ENCODE measurements at regions not wholly inside any gene's neighbourhood (a gene's known extent, or its start where the extent isn't known, plus 50 kb on each side); places are given as distances from the start of the nearest gene placed in this dataset.
"Not testable (repeated sequence)": the region's sequence is repeated elsewhere in the genome, so short reads cannot be mapped to it uniquely, and the experiment has no call there.

GRCh38 chr20:1815502-1816085, 79.6 kb upstream of the SIRPA start:
- H3K9ac ChIP-seq (ENCODE audit: low read length), result no peak overlapping the region
- no peak overlapping the region for H3K4me3 ChIP-seq (ENCODE audit: low read length)
- H3K9me3 ChIP-seq (ENCODE audit: control insufficient read depth, low read depth, low read length), result no peaks in the 10 kb centered on the region
- H3K36me3 ChIP-seq (ENCODE audit: control insufficient read depth, low read depth, low read length), result no peaks in the 10 kb centered on the region
- H3K27ac ChIP-seq (ENCODE audit: low read length), result no peak overlapping the region
- peaks cover 40% of the 10 kb centered on the region for H3K4me1 ChIP-seq (ENCODE audit: control insufficient read depth, low read depth, low read length)
- no peaks in the 10 kb centered on the region for H3K27me3 ChIP-seq (ENCODE audit: control insufficient read depth, insufficient read depth, low read length)

DNA sequence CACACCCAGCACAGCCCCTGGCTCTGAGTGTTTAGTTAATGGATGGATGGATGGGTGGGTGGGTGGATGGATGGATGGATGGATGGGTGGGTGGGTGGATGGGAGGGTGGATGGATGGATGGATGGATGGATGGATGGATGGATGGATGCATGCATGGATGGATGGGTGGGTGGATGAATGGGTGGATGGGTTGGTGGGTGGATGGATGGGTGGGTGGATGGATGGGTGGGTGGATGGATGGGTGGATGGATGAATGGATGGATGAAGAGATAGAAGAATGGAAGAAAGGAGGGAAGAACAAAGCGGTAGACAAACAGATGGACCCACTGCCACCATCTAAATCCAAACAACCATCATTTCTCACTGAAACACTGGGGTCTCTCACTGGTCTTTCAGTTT, 80.3 kb upstream of the SIRPA start:
- H3K4me3 ChIP-seq (ENCODE audit: low read length); H3K36me3 ChIP-seq (ENCODE audit: control insufficient read depth, low read depth, low read length); H3K27ac ChIP-seq (ENCODE audit: low read length); H3K27me3 ChIP-seq (ENCODE audit: control insufficient read depth, insufficient read depth, low read length); H3K9me3 ChIP-seq (ENCODE audit: control insufficient read depth, low read depth, low read length); H3K9ac ChIP-seq (ENCODE audit: low read length): not testable (repeated sequence)
- H3K4me1 ChIP-seq (ENCODE audit: control insufficient read depth, low read depth, low read length), result peaks cover 41% of the 10 kb centered on the region

GRCh38 chr20:1813674-1814635, 81.3 kb upstream of the SIRPA start:
- Histone ChIP-seq H3K9ac (ENCODE audit: low read length) (no peak overlapping the region), H3K4me3 (ENCODE audit: low read length) (no peak overlapping the region), H3K27me3 (ENCODE audit: control insufficient read depth, insufficient read depth, low read length) (peaks cover 5% of the 10 kb centered on the region), H3K9me3 (ENCODE audit: control insufficient read depth, low read depth, low read length) (no peaks in the 10 kb centered on the region), H3K4me1 (ENCODE audit: control insufficient read depth, low read depth, low read length) (peaks cover 36% of the 10 kb centered on the region), H3K27ac (ENCODE audit: low read length) (no peak overlapping the region), H3K36me3 (ENCODE audit: control insufficient read depth, low read depth, low read length) (no peaks in the 10 kb centered on the region)

DNA sequence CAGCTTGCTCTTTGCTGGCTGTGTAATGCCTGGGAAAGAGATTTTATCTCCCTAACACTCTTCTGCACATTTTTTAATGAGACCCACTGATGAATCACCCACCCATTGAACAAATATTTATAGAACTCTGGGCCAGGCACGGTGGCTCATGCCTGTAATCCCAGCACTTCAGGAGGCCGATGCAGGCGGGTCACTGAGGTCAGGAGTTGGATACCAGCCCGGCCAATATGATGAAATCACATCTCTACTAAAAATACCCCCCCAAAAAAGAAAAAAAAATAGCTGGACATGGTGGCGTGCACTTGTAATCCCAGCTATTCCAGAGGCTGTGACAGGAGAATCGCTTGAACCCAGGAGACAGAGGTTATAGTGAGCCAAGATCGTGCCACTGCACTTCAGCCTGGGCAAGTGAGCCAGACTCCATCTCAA, 82.1 kb upstream of the SIRPA start:
- Histone ChIP-seq H3K27me3 (ENCODE audit: control insufficient read depth, insufficient read depth, low read length) (peaks cover 9% of the 10 kb centered on the region), H3K36me3 (ENCODE audit: control insufficient read depth, low read depth, low read length) (no peaks in the 10 kb centered on the region), H3K9me3 (ENCODE audit: control insufficient read depth, low read depth, low read length) (no peaks in the 10 kb centered on the region), H3K4me3 (ENCODE audit: low read length) (no peak overlapping the region), H3K4me1 (ENCODE audit: control insufficient read depth, low read depth, low read length) (peaks cover 35% of the 10 kb centered on the region), H3K27ac (ENCODE audit: low read length) (no peak overlapping the region), H3K9ac (ENCODE audit: low read length) (no peak overlapping the region)

DNA sequence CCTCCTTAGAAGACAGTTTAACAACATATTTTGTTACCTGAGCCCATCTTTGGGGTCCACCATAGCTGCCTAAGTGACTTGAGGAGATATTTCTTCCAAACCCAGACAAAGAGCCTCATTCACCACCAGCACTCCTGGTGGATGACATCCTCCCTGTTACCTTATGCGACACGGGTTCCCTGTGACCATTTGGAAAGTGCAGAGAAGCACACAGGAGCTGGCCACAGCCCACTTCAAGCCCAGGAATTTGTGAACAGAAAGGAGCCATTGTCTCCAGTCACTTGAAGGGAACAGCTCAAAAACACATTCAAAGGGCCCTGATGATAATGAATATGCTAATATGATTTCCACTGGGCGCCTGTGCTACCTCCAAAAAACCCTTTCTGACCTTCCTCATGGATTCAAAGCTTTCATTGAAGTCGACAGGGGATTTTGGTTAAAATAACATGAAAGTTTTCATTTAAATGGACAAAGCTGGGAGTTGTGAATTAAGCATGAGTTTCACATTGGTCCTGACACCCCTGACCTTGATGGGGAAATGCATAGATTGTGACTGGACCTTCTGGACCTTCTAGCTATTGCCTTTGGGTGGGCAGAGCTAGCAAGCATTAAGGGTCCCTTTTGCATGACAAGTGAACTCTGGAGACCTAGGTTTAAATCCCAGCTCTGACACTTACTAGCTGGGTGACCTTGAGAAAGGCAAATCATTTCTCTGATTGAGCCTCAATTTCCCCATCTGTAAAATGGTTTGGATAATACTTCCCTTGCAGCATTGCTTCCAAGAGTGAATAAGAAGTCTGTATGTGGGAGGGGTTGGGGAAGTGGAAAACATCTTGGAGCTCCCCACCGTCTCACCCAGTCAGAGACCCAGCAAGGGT, 83.3 kb upstream of the SIRPA start:
- Histone ChIP-seq H3K27me3 (ENCODE audit: control insufficient read depth, insufficient read depth, low read length) (peaks cover 9% of the 10 kb centered on the region), H3K27ac (ENCODE audit: low read length) (no peak overlapping the region), H3K36me3 (ENCODE audit: control insufficient read depth, low read depth, low read length) (no peaks in the 10 kb centered on the region), H3K9ac (ENCODE audit: low read length) (no peak overlapping the region), H3K9me3 (ENCODE audit: control insufficient read depth, low read depth, low read length) (no peaks in the 10 kb centered on the region), H3K4me3 (ENCODE audit: low read length) (peak overlapping the region; percentile 9), H3K4me1 (ENCODE audit: control insufficient read depth, low read depth, low read length) (peaks cover 35% of the 10 kb centered on the region)

DNA sequence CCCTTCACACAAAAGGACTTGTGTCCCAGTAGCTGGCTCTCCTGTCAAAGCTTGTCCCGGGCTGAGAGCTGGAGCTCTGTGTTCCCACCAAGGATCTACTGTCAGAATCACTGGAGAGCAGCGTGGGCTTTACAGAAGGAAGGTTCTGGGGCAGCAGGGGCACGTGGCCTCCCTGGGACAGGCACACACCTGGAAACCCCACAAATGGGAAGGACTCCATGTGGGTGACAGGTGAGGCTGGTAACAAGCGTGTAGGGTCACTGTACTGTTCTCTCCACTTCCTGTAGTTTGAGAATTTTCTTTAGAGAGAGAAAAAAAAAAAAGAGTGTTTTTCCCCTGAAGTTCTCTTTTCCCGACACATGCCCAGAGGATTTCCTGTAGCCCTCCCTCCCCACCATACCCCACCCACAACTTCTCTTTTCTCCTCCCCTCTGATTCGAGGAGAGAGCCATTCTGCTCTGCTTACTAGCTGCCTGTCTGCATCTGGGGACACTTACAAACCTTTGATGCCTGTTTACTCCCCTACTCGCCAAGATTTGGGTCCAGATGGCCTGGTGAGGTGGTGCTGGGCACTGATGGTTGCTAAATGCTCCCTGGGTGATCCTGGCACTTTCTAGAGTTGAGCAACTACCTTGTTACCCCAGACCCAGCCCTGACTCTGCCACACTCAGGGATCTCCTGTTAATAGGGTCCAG, 84.1 kb upstream of the SIRPA start:
- Histone ChIP-seq H3K9me3 (ENCODE audit: control insufficient read depth, low read depth, low read length) (no peaks in the 10 kb centered on the region), H3K36me3 (ENCODE audit: control insufficient read depth, low read depth, low read length) (no peaks in the 10 kb centered on the region), H3K4me1 (ENCODE audit: control insufficient read depth, low read depth, low read length) (peaks cover 28% of the 10 kb centered on the region), H3K27ac (ENCODE audit: low read length) (no peak overlapping the region), H3K27me3 (ENCODE audit: control insufficient read depth, insufficient read depth, low read length) (peaks cover 14% of the 10 kb centered on the region), H3K4me3 (ENCODE audit: low read length) (peak overlapping the region; percentile 9), H3K9ac (ENCODE audit: low read length) (no peak overlapping the region)

GRCh38 chr20:1810572-1810925, 84.7 kb upstream of the SIRPA start:
- H3K9me3 ChIP-seq (ENCODE audit: control insufficient read depth, low read depth, low read length), result no peaks in the 10 kb centered on the region
- H3K4me1 ChIP-seq (ENCODE audit: control insufficient read depth, low read depth, low read length), result peaks cover 28% of the 10 kb centered on the region
- no peak overlapping the region for H3K27ac ChIP-seq (ENCODE audit: low read length)
- H3K27me3 ChIP-seq (ENCODE audit: control insufficient read depth, insufficient read depth, low read length), result peaks cover 16% of the 10 kb centered on the region
- H3K9ac ChIP-seq (ENCODE audit: low read length), result no peak overlapping the region
- no peaks in the 10 kb centered on the region for H3K36me3 ChIP-seq (ENCODE audit: control insufficient read depth, low read depth, low read length)
- no peak overlapping the region for H3K4me3 ChIP-seq (ENCODE audit: low read length)

DNA sequence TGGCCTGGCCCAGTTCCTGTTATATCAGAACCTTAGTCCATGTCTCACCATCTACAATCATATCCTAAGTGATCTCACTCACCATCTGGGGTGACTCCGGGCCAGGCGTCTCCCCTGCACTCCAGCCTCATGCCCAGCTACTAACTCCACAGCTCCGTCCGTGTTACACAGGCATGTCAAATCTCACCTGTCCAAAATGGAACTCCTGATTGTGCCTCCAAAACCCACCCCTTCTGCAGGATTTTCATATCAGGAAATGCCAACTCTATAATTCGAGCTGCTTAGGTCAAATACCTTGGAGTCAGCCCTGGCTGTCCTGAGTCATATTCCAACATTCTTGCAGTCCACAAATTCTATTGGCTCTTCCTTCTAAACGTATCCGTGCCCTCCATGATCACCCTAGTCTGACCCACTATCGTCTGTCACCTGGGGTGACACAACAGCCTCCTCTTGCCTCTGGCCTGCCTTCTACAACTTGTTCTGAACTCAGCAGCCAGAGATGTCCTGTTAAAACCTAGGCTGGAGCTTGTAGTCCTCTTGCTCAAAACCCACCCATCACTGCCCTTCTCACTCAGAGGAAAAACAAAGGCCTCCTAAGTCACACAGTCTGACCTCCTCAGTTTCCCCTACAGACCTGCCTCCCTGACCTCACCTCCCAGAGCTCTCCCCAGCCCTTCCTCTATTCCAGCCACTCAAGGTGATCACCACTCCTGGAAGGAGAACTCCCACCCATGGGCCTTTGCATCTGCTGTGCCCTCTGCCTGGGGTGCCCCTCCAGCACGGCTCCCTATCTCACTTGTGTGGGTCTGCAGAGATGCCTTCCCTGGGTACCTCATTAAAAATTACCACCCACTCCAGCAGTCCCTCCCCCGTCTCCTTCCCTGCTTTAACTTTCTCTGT, 85.3 kb upstream of the SIRPA start:
- Histone ChIP-seq H3K27me3 (ENCODE audit: control insufficient read depth, insufficient read depth, low read length) (peaks cover 18% of the 10 kb centered on the region), H3K4me1 (ENCODE audit: control insufficient read depth, low read depth, low read length) (peaks cover 28% of the 10 kb centered on the region), H3K4me3 (ENCODE audit: low read length) (no peak overlapping the region), H3K36me3 (ENCODE audit: control insufficient read depth, low read depth, low read length) (no peaks in the 10 kb centered on the region), H3K9me3 (ENCODE audit: control insufficient read depth, low read depth, low read length) (no peaks in the 10 kb centered on the region), H3K9ac (ENCODE audit: low read length) (no peak overlapping the region), H3K27ac (ENCODE audit: low read length) (no peak overlapping the region)

GRCh38 chr20:1809131-1809572, 86.1 kb upstream of the SIRPA start:
- H3K4me1 ChIP-seq (ENCODE audit: control insufficient read depth, low read depth, low read length), result peaks cover 30% of the 10 kb centered on the region
- H3K4me3 ChIP-seq (ENCODE audit: low read length), result no peak overlapping the region
- no peaks in the 10 kb centered on the region for H3K9me3 ChIP-seq (ENCODE audit: control insufficient read depth, low read depth, low read length)
- no peak overlapping the region for H3K9ac ChIP-seq (ENCODE audit: low read length)
- no peaks in the 10 kb centered on the region for H3K36me3 ChIP-seq (ENCODE audit: control insufficient read depth, low read depth, low read length)
- H3K27ac ChIP-seq (ENCODE audit: low read length), result no peak overlapping the region
- H3K27me3 ChIP-seq (ENCODE audit: control insufficient read depth, insufficient read depth, low read length), result peaks cover 26% of the 10 kb centered on the region

GRCh38 chr20:1808101-1808500, 87.1 kb upstream of the SIRPA start:
- H3K36me3 ChIP-seq (ENCODE audit: control insufficient read depth, low read depth, low read length), result no peaks in the 10 kb centered on the region

More at GRCh38 chr20:1808101-1808500, 87.1 kb upstream of the SIRPA start:
- H3K4me1 ChIP-seq (ENCODE audit: control insufficient read depth, low read depth, low read length), result peaks cover 34% of the 10 kb centered on the region
- H3K9ac ChIP-seq (ENCODE audit: low read length), result no peak overlapping the region
- no peak overlapping the region for H3K27ac ChIP-seq (ENCODE audit: low read length)
- no peak overlapping the region for H3K4me3 ChIP-seq (ENCODE audit: low read length)
- peaks cover 32% of the 10 kb centered on the region for H3K27me3 ChIP-seq (ENCODE audit: control insufficient read depth, insufficient read depth, low read length)
- H3K9me3 ChIP-seq (ENCODE audit: control insufficient read depth, low read depth, low read length), result no peaks in the 10 kb centered on the region

All from iPS-18a (cell line).